Umbilical cord (tissue), 1 donor: ENCODE measurements at regions not wholly inside any gene's neighbourhood (a gene's known extent, or its start where the extent isn't known, plus 50 kb on each side); places are given as distances from the start of the nearest gene placed in this dataset.
"Not testable (repeated sequence)": the region's sequence is repeated elsewhere in the genome, so short reads cannot be mapped to it uniquely, and the experiment has no call there.

Experiments
- DNase-seq: peaks from one replicate; pipeline ENCODE4 v3.0.0-alpha.2; 2015; ENCODE audit warnings: low spot score

DNA sequence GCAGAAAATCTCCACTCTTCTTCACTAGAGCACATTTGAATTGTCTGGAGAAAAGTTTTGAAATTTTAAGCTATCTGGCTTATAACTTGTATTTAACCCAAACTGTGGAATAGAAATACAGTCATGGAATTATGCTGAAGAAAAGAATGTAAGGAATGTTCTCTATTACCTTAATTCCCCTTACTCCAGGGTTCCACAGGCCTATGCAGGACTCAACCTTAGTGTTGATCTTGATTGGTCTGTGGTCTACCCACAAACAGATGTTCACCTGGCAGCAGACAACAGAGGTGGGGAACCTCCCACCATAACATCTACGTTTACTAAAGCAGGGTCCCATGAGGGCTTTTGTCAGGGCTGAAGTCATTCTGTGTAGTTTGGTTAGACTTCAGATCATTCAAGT lies 189.3 kb upstream of the GPRIN3 start:
- DNase-seq, result no peak

DNA sequence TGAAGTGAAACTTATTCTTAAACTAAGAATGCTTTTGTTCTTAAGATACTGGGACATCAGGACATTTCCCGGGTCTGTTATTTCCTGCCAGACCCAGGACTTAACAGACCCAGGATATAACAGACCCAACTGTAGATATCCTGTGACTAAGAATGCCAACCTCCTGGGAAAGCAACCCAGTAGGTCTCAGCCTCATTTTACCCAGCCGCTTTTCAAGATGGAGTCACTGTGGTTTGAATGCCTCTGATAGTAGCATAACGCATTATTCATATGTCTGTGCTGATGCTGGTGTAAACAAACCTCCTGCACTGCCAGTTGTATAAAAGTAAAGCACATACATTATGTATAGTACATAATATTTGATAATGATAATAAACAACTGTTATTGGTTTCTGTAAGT lies 185.8 kb upstream of the GPRIN3 start:
- DNase-seq, result no peak

DNA sequence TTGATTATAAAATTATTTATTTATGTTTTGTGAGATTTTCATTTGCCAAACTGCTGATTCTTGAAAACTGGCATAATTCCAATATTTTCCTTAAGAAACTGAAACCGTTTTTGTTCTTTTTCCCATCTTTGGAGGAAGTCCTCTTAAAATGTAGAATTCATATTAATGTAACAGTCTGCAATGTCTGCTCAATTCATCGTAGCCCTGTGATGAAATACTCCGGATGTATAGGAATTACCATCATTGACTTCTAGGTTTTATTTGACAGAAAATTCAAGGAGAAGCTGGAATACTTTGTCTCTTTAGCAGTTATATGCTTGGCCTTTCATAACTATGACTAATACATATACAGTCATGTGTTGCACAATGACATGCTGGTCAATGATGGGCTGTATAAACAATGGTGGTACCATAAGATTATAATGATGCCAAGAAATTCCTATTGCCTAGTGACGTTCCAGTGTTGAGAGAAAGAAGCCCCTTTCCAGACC lies 185.0 kb upstream of the GPRIN3 start:
- DNase-seq, result no peak

DNA sequence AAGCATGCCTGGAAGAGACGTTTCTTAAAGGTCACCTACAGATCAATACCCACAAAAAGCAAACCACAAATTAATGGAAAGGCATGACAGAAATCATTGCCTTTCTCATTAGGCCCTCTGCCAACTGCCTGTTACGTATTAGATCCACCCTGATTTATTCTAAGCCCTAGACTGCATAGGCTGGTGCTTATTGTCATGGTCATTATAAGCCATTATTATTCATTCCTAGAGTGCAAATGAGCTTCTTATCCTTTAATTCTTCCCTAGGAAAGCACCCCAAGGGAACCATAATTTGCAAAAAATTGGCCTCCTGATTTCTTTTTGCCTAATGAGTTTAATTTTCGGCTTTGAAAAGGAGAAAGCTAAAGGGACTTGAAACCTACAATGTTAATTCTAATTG lies 184.2 kb upstream of the GPRIN3 start:
- no peak for DNase-seq

DNA sequence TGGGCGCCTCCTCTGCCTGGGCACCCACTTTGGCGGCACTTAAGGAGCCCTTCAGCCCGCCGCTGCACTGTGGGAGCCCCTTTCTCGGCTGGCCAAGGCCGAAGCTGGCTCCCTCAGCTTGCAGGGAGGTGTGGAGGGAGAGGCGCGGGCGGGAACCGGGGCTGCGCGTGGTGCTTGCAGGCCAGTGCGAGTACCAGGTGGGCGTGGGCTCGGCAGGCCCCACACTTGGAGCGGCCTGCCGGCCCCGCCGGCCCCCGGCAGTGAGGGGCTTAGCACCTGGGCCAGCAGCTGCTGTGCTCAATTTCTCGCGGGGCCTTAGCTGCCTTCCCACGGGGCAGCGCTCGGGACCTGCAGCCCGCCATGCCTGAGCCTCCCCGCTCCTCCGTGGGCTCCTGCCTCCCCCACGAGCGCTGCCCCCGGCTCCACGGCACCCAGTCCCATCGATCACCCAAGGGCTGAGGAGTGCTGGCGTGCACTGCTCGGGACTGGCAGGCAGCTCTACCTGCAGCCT lies 182.4 kb upstream of the GPRIN3 start:
- DNase-seq, result not testable (repeated sequence)

DNA sequence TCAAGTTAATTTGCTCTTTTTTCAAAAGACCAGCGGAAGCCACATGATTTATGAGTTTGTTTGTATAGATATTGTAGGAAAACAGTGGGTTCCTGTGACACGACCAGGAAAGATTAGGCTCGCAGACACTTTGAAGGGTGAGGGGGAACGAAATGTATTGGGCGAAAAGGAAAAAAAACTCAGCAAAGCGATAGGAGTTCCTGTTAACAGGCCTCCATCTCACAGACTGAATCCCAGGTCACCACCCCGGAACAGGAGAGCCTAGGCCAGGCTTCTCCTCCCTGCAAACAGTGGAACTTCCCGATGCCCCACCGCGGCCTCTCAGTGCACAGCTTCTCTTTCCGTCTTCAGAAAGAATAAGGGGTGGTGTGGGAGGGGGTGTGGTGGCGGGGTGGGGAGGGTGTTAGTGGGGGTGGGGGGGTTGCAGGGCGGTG lies 181.8 kb upstream of the GPRIN3 start:
- DNase-seq, result no peak

DNA sequence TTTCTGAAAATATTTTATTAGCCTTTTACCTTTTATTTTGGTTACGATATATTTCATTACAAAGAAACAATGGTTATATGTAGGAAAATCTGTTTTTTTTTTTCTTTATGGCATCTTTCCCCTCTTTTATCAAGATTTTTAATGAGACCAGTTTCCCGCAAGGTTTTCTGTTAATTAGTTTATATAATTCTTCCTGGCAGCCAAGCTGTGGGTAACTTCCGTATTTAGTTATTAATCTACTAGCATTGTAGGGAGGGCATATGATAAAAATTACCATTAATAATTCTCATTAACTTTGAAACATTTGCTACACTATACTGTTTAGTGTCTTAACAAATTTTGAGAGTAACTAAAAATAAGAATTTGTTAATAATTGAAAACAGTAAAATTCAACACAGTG lies 181.1 kb upstream of the GPRIN3 start:
- no peak for DNase-seq

DNA sequence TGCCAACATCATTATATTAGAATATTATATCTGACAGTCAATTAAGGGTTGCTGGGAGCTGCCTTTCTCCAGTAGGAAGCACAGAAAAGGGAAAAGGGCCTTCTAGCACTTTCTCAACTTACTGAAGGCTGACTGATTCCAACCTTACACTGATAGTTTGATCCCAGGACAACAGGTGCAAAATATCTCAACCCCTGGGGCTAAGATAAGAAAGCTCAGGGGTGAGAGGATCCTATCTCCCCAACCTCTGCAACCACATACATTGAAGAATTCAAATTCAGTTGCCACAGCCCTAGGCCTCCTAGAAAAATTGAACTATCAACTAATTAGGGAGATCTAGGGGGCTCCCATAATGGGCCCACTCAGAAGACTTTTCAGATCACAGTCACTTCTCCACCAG lies 179.1 kb upstream of the GPRIN3 start:
- no peak for DNase-seq

DNA sequence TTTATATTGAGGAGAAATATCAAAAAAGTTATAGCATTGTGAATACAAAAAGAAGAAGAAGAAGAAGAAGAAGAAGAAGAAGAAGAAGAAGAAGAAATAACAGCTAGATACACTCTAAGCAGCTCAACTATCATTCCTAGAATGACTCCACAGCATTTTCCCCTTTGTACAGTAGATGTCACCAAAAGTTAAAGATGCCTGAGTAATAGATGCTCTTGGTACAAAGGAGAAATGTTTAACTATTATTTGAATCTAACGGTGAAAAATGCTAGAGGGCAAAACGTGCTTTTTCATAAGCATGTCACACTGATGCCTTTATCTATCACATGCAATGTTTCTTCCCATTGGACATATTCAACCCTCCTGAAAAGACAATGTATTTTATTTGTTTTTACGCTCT lies 178.4 kb upstream of the GPRIN3 start:
- DNase-seq, result peak; percentile 24

DNA sequence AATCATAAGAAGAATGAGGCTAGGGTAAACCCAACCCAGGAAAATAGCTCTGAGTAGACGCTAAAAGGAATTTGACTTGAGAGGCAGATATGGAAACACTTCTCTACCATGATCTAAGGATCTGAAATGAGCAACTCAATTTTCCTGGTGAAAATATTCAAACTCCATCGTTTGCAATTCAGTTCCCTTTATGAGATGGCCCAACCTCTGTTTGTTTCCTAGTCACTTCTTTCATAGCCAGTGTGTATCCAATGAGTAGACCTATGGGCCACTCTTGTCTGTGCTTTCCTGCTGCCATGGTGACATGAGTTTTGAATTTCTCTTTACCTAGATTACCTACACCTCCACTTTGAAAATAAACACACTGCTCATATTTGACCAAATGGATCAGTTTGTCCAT lies 176.2 kb upstream of the GPRIN3 start:
- no peak for DNase-seq

DNA sequence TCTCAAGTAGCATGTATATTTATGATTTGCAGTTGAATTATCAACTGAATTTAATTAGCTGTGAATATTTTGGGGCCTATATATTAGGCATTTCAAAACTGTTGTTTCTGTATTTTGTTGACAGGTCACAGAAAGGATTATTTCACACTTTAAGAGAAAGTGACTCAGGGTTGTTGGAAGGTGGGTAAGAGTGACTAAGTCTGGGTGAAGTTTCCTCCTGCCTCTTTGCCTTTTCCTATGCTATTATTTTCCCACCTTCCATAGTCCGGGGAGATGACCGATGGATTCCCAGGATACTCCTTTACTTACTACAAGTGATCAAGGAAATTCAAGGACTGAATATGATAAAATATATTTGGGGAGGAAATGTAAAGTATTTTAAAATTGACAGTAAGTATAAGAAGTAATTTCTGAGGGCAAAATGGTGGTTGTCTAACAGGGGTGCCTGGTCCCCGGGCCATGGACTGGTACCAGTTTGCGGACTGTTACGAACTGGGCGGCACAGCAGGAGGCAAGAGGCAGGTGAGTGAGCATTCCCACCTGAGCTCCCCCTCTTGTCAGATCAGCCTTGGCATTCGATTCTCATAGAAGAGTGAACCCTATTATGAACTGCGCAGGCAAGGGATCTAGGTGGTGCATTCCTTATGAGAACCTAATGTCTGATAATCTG lies 175.5 kb upstream of the GPRIN3 start:
- no peak for DNase-seq

DNA sequence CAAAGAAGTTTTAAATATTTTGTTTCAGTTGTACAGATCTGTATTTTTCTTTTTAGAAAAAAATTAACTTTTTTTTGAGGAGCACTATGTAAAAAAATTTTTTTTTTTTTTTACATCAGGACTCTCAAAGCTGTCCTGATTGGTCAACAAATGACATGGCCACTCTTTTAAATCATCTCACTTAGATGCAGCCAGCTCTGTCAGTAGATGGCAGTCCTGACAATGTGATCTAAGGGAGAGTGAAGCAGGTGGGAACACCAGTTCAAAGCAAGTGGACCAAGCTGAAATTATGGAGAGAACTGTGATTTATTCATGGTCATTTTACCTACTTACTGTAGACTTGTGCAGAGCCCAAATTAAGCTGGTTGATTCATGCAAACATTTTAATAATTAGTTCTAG lies 174.7 kb upstream of the GPRIN3 start:
- DNase-seq, result no peak

DNA sequence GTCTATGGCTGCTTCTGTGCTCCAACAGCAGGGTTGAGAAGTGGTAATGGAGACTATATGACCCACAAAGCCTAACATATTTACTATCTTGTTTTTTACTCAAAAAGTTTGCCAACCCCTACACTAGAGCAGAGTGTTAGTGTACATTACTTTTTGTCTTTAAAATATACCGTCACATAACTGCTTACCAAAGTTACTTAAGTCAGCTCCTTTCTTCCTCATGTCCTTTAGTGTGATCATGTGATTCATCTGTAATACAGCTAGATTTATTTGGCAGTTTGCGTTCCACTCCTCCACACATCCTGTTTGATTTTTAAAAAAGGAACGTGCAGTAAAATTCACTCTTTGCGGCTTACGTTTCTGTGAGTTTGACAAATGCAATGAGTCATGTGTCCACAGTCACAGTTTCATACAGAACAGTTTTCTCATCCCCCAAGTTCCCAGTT lies 162.4 kb upstream of the GPRIN3 start:
- peak; percentile 26 for DNase-seq

DNA sequence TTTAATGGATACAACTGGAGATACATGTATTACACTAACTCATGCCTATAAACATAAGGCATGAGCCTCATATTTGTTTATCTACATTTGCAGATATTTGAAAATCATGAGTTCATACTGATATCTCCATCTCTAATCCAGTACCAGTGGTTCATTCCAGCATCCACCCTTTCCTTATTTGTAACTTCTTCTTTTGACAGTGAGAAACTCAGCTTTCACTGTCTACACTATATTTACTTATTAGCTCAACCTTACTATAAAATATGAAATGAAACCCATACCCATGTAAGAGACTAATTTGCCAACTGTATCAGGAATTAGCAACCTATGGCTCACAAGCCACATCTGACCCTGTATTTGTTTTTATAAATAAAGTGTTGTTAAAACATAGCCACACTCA lies 161.9 kb upstream of the GPRIN3 start:
- no peak for DNase-seq

DNA sequence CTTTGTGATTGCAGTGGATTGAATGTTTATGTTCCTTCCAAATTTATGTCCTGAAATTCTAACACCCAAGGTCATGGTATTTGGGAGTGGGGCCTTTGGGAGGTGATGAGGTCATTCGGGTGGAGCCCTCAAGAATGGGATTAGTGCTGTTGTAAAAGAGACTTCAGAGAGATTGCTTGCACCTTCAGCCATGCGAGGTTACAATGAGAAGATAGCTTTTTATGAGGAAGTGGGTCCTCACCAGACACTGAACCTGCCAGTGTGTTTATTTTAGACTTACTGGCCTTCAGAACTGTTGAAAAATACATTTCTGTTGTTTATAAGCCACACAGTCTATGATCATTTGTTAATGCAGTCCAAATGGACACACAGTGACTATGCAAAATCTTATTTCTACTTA lies 161.0 kb upstream of the GPRIN3 start:
- DNase-seq, result no peak

DNA sequence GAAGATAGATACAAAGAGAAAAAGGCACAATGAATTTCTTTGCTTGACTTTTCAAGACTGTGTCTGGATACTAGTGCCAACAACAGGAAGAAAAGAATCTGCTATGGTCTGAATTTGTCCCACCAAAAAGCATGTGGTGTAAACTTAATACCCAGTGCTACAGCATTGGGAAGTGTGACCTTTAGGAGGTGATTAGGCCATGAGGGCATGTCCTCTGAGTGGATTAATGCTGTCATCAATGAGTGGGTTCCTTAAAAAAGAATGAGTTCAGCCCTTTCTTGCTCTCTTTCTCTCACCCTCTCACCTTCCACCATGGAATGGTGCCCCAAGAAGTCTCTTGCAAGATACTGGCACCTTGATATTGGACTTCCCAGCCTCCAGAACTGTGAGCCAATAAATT lies 155.7 kb upstream of the GPRIN3 start:
- DNase-seq, result no peak

DNA sequence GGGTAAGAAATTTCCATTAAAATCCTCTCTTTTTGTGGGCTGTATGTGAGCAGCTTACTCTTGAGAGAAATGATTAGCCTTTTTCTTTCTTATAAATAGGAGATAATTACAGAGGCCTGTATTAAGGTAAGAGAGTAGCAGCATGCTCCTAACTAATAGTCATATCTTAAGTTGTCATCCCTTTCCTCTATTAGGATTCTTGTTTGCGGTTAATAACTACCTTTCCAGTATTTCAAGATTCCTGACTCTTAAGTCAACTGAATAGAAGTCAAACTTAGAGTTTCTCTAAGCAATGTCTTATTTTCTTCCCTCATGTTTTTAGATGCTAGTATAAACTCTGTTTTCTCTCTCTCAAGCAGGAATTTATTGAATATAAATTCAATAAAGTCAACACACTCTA lies 139.9 kb upstream of the GPRIN3 start:
- peak; percentile 26 for DNase-seq

DNA sequence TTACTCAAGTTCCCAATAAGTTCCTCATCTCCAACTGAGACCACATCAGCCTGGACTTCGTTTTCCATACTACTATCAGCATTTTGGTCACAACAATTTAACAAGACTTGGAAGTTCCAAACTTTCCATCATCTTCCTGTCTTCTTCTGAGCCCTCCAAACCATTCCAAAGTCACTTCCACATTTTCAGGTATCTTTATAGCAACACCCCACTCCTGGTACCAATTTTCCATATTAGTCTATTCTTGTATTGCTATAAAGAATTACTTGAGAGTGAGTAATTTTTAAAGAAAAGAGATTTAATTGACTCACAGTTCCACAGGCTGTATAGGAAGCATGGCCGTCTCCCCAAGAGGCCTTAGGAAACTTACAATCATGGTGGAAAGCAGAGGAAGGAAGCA lies 138.6 kb upstream of the GPRIN3 start:
- no peak for DNase-seq

DNA sequence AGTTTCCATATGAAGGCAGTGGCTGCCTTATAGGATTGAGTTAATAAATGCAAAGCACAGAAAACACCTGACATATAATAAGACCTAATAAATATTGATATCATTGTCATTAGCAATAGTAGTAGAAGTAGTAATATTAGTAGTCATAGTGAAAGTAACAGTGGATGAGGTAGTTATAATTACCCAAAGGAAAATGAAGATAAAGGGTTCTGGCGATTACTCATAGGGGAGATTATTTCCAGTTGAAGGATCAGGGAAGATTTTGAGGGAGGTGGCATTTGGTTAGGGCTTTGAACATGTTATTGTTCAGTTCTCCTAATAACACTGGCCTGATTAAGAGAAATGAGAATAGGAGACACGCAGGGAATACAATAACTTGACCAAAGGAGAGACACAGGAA lies 131.9 kb upstream of the GPRIN3 start:
- no peak for DNase-seq

DNA sequence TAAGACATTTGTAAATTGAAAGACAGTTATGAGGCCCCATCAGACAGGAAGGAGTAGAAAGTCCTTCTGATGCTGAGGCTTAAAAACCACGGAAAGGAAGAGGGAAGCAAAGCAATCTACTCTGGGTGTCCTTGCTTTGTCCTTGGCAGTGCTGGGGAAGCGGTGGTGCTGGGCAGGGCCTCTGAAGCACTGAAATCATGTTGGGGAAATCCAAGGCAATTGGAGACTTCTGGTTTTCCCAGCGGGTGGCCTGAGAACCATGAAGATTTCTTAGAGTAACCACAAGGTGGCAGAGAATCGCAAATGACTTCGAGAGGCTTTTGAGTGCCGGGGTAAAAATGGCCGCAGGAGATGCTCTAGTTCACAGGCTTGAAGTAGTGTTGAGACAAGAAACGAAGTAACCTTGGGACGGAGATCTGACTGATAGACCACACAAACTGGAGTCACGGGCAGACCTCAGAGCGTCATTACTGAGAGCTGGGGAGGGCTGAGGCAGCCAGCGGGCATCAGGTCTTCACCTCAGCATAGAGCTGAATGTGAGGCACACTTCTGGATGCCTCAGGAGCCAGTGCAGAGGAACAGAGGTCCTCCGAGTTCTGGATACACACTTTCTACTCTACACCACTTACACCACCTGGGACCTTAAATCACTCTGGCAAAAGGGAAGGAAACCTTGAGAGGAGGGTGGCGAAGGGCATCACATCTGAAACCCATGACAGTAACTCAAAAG lies 130.7 kb upstream of the GPRIN3 start:
- peak; percentile 6 for DNase-seq

DNA sequence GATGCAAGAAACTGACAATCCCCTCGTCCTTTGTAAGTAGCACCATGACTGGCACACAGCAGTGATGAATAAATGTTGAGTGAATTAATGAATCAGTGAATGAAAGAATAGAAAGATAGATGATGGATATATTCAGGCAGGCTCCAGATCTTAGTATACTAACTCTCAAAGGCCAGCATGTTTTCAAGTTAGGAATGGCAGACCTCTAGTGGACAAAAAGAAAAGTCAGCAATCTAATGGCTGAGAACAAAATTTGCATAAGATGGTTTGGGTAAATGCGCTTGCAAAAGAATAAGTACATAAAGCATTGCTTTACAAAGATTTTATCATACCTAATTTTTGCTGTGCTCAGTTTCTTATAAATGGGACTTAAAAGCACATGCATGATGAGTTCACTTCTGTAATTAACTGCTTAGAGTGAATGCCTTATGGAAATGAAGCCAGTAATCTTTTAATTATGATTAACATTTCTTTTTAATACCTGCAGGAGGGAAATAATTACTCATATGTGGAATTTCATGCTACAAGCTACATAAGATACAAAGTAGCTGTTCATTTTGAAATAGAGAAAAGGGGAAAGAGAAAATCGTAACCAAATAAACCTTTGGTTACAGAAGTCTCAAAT lies 126.9 kb upstream of the GPRIN3 start:
- peak; percentile 44 for DNase-seq

DNA sequence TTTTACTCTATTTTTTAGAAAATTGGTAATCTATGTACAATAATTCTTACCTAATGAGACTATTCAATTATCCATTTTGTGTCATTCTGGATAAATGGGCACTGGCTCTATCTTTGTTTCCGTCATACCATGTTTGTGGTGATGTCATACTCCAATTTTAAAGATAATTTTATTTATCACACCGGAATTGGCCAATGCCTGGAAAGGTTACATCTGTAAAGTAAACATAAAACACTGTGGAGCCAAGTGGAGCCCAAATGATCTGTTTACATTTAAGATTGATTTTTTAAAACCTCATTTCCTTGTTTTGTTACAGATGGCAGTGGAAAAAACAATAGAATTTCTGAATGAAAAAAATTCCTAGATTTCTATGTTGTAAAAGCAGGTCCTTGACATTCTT lies 120.2 kb upstream of the GPRIN3 start:
- DNase-seq, result no peak

DNA sequence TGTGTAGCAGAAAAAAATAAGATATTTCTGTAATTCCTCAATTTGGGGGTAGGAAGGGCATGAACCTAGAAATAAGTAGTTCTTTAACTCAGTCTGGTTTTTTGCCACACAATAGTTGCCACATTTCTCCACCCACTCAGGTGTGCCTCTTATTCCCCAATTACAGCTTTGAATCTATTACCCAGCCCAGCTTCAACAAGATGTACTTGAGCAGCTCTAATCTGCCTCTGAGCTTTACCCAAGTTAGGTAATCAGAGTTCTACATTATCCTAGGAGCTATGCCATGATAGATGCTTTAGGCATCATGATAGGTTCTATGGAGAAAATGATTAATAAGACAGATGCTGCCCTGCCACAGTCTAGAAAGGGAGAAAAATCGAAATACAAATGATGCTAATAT lies 117.4 kb upstream of the GPRIN3 start:
- no peak for DNase-seq
